Caki2 (cell line): ENCODE measurements at regions not wholly inside any gene's neighbourhood (a gene's known extent, or its start where the extent isn't known, plus 50 kb on each side); places are given as distances from the start of the nearest gene placed in this dataset.
"Not testable (repeated sequence)": the region's sequence is repeated elsewhere in the genome, so short reads cannot be mapped to it uniquely, and the experiment has no call there.

Source experiments
- DNase-seq: peaks from one replicate; pipeline ENCODE4 v3.0.0-alpha.2; 2015; ENCODE audit warnings: low read depth
- in situ Hi-C: cut with HindIII; loops from 2 replicates; pipeline ENCODE4 v1.10.0; 2016; ENCODE audit warnings: low sequenced_read_pairs, low pct_unique_long_range_greater_than_20kb, mixed read lengths

GRCh38 chr3:65030014-65030627, 342.3 kb upstream of the ADAMTS9 start:
- DNase-seq: no peak
- in situ Hi-C loops: no loop called here

- in situ Hi-C loops: no loop called here
- no peak for DNase-seq
Measured at GRCh38 chr3:65029130-65029529, 341.3 kb upstream of the ADAMTS9 start.

GRCh38 chr3:65028024-65028423, 340.2 kb upstream of the ADAMTS9 start:
- no peak for DNase-seq
- in situ Hi-C loops: no loop called here

GRCh38 chr3:65027335-65027734, 339.5 kb upstream of the ADAMTS9 start:
- in situ Hi-C loops: no loop called here
- no peak for DNase-seq

- in situ Hi-C loops: no loop called here
- no peak for DNase-seq
Measured at GRCh38 chr3:65026151-65026550, 338.4 kb upstream of the ADAMTS9 start.

GRCh38 chr3:65024148-65024547, 336.3 kb upstream of the ADAMTS9 start:
- in situ Hi-C loops: no loop called here

GRCh38 chr3:65020281-65021160, 332.7 kb upstream of the ADAMTS9 start:
- in situ Hi-C loops: no loop called here
- no peak for DNase-seq

More at GRCh38 chr3:65024148-65024547, 336.3 kb upstream of the ADAMTS9 start:
- no peak for DNase-seq

- DNase-seq: no peak
- in situ Hi-C loops: no loop called here
Measured at GRCh38 chr3:65019443-65020055, 331.7 kb upstream of the ADAMTS9 start.

- in situ Hi-C loops: no loop called here
- DNase-seq: no peak
Measured at GRCh38 chr3:65018801-65019200, 331.0 kb upstream of the ADAMTS9 start.

- no peak for DNase-seq
- in situ Hi-C loops: no loop called here
Measured at GRCh38 chr3:65017359-65017758, 329.6 kb upstream of the ADAMTS9 start.

GRCh38 chr3:65015711-65016110, 327.9 kb upstream of the ADAMTS9 start:
- in situ Hi-C loops: no loop called here

GRCh38 chr3:65013053-65013452, 325.3 kb upstream of the ADAMTS9 start:
- in situ Hi-C loops: no loop called here
- no peak for DNase-seq

More at GRCh38 chr3:65015711-65016110, 327.9 kb upstream of the ADAMTS9 start:
- no peak for DNase-seq

GRCh38 chr3:65006300-65006739, 318.5 kb upstream of the ADAMTS9 start:
- in situ Hi-C loops: no loop called here

GRCh38 chr3:65005486-65005885, 317.7 kb upstream of the ADAMTS9 start:
- in situ Hi-C loops: no loop called here
- no peak for DNase-seq

More at GRCh38 chr3:65006300-65006739, 318.5 kb upstream of the ADAMTS9 start:
- no peak for DNase-seq

GRCh38 chr3:65004795-65005295, 317.0 kb upstream of the ADAMTS9 start:
- DNase-seq: no peak
- in situ Hi-C loops: no loop called here

GRCh38 chr3:65004306-65004705, 316.5 kb upstream of the ADAMTS9 start:
- DNase-seq: no peak

GRCh38 chr3:65001119-65001518, 313.3 kb upstream of the ADAMTS9 start:
- in situ Hi-C loops: not testable (repeated sequence)

More at GRCh38 chr3:65004306-65004705, 316.5 kb upstream of the ADAMTS9 start:
- in situ Hi-C loops: no loop called here

GRCh38 chr3:64998317-64998716, 310.5 kb upstream of the ADAMTS9 start:
- no peak for DNase-seq
- in situ Hi-C loops: no loop called here

More at GRCh38 chr3:65001119-65001518, 313.3 kb upstream of the ADAMTS9 start:
- not testable (repeated sequence) for DNase-seq
